B cell (primary cell): ENCODE measurements at regions not wholly inside any gene's neighbourhood (a gene's known extent, or its start where the extent isn't known, plus 50 kb on each side); places are given as distances from the start of the nearest gene placed in this dataset.

ENCODE experiments used
- ATAC-seq: fragments of 200-7000 bp; cut with Tn5 transposase; one replicate; pipeline ENCODE4 v1.10.0; 2021; ENCODE audit warnings: low read depth, mild to moderate bottlenecking, moderate number of reproducible peaks, moderate library complexity
- CTCF ChIA-PET: fragments of 350-600 bp; sonication (Branson Sonifier 250); formaldehyde crosslinking; loops from one replicate; lab custom pipeline; 2021; ENCODE audit warnings: antibody characterized with exemption, inconsistent platforms; lab: Charles Lee
- POLR2A ChIA-PET: fragments of 350-600 bp; sonication (Branson Sonifier 250); formaldehyde crosslinking; loops from one replicate; lab custom pipeline; 2021; ENCODE audit warnings: antibody characterized with exemption; lab: Charles Lee
- DNase-seq: peaks from one replicate; pipeline ENCODE4 v3.0.0; 2013
- H2AFZ ChIP-seq: 2 replicates; pipeline ENCODE4 v1.6.1; 2012; ENCODE audit warnings: mild to moderate bottlenecking, low read depth, low read length; ENCODE audit not compliant: insufficient read depth, poor library complexity, severe bottlenecking
- H3K27ac ChIP-seq, 2 donors: 1 replicate in 1 of 2; 2 replicates in 1 of 2; pipeline ENCODE4 v1.5.1; 2012 to 2013; ENCODE audit warnings: low read length in 2 of 2, mild to moderate bottlenecking in 2 of 2, moderate library complexity in 1 of 2
- H3K27me3 ChIP-seq, 4 experiments: fragments of 200-600 bp in 1 of 4; sonication (generic) in 1 of 4; replicated peaks in 1 of 4; 1 replicate in 2 of 4; 2 replicates in 2 of 4; pipeline versions ENCODE4 v1.6.1 to v1.7.0; 2013 to 2016; ENCODE audit warnings: low read length in 3 of 4, mild to moderate bottlenecking in 2 of 4, mixed read lengths in 1 of 4, moderate library complexity in 1 of 4; ENCODE audit not compliant: insufficient read depth in 4 of 4, control insufficient read depth in 3 of 4; ENCODE audit errors: control extremely low read depth in 1 of 4
- H3K36me3 ChIP-seq, 2 experiments: replicated peaks in 1 of 2; 1 replicate in 1 of 2; 2 replicates in 1 of 2; pipeline versions ENCODE4 v1.6.1 to v1.7.1; 2013; ENCODE audit warnings: low read length in 1 of 2; ENCODE audit not compliant: insufficient read depth in 2 of 2, control insufficient read depth in 1 of 2; ENCODE audit errors: control extremely low read depth in 1 of 2, extremely low read depth in 1 of 2
- H3K4me1 ChIP-seq, 2 donors: fragments of 200-600 bp in 1 of 2; sonication (generic) in 1 of 2; 1 replicate in 1 of 2; 2 replicates in 1 of 2; pipeline versions ENCODE4 v1.5.1 to v1.6.1; 2013 to 2017; ENCODE audit warnings: low read length in 2 of 2; ENCODE audit not compliant: control insufficient read depth in 2 of 2, insufficient read depth in 2 of 2
- H3K4me2 ChIP-seq: replicated peaks from 2 replicates; pipeline ENCODE3; 2012; ENCODE audit warnings: mild to moderate bottlenecking, low read depth, low read length; ENCODE audit not compliant: poor library complexity, severe bottlenecking
- H3K4me3 ChIP-seq, 5 experiments: fragments of 200-600 bp in 1 of 5; sonication (generic) in 1 of 5; 1 replicate in 3 of 5; 2 replicates in 2 of 5; pipeline versions ENCODE4 v1.5.1 to v1.7.0; 2011 to 2016; ENCODE audit warnings: low read length in 4 of 5, mild to moderate bottlenecking in 4 of 5, low read depth in 2 of 5, control low read depth in 1 of 5, moderate library complexity in 1 of 5; ENCODE audit not compliant: insufficient read depth in 1 of 5; ENCODE audit errors: control extremely low read depth in 1 of 5, extremely low read depth in 1 of 5
- H3K79me2 ChIP-seq: fragments of 200-600 bp; sonication (generic); one replicate; pipeline ENCODE4 v1.6.0; 2016; ENCODE audit warnings: low read length; ENCODE audit not compliant: control insufficient read depth, insufficient read depth
- H3K9ac ChIP-seq: fragments of 200-600 bp; sonication (generic); 2 replicates; pipeline ENCODE4 v1.6.1; 2017; ENCODE audit warnings: mild to moderate bottlenecking, low read length, moderate library complexity
- H3K9me3 ChIP-seq, 3 donors: one replicate each; pipeline versions ENCODE4 v1.6.1 to v1.7.1; 2013; ENCODE audit warnings: low read length in 2 of 3; ENCODE audit not compliant: control insufficient read depth in 2 of 3, insufficient read depth in 1 of 3; ENCODE audit errors: control extremely low read depth in 1 of 3
- H4K20me1 ChIP-seq: 2 replicates; pipeline ENCODE4 v1.6.0; 2012; ENCODE audit warnings: mild to moderate bottlenecking, low read length; ENCODE audit not compliant: insufficient read depth, control insufficient read depth, poor library complexity, severe bottlenecking
- H3K27ac Mint-ChIP-seq: one replicate; pipeline ENCODE4 v1.8.0; 2021; ENCODE audit warnings: mixed read lengths
- H3K27me3 Mint-ChIP-seq: one replicate; pipeline ENCODE4 v1.8.0; 2021; ENCODE audit warnings: mixed read lengths
- H3K4me1 Mint-ChIP-seq: one replicate; pipeline ENCODE4 v1.8.0; 2021; ENCODE audit warnings: mixed read lengths
- H3K4me3 Mint-ChIP-seq: one replicate; pipeline ENCODE4 v1.8.0; 2021; ENCODE audit warnings: mixed read lengths
- H3K9me3 Mint-ChIP-seq: one replicate; pipeline ENCODE4 v1.8.0; 2022; ENCODE audit warnings: mixed read lengths; ENCODE audit not compliant: insufficient read depth
- EZH2 ChIP-seq: IDR thresholded peaks from 2 replicates; pipeline ENCODE4 v1.6.1; 2012; ENCODE audit warnings: borderline replicate concordance, low read depth, mild to moderate bottlenecking, moderate library complexity, low read length; ENCODE audit not compliant: insufficient read depth, poor library complexity, severe bottlenecking
- WGBS: methylation state at CpG from one replicate; pipeline ENCODE4 v1.1.5; 2013; ENCODE audit warnings: missing lambda C conversion rate; ENCODE audit not compliant: insufficient coverage; 5-methylcytosine and 5-hydroxymethylcytosine counted together
- intact Hi-C: fragments of 100-400 bp; cut with micrococcal nuclease; formaldehyde crosslinking; loops from one replicate; pipeline ENCODE4 v1.10.0; 2022
- TF ChIP-seq, protein P1 (sequence below): fragments of 200-600 bp; IDR thresholded peaks from one replicate; pipeline ENCODE4 v1.8.0; 2022; ENCODE audit warnings: antibody characterized with exemption, mild to moderate bottlenecking

DNA sequence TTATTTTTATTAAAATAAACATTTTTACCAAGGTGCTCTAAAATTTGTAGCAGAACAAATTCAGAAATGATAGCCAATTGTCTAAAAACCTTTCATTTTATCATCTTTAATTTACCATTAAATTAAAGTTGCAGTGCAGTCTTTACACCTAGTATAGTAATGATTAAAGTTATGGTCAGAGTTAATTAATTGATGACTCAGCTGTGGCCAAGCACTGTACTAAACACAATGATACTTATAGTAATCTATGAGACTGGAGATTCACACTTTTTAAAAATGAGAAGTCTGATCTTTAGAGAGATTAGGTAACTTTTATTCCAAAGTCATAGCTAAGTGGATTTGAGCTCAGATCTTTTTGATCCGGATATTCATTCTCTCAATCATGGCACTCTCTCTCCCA lies 621.1 kb upstream of the MEF2C start:
- Mint-ChIP-seq H3K27me3 (no peaks in the 10 kb centered on the region), H3K27ac (no peak overlapping the region), H3K4me1 (no peaks in the 10 kb centered on the region), H3K9me3 (peaks cover 4% of the 10 kb centered on the region), H3K4me3 (no peak overlapping the region)
- no peaks in the 10 kb centered on the region for H3K27me3 ChIP-seq
- ATAC-seq (no peak), DNase-seq (no peak)
- H3K9ac ChIP-seq, result no peak overlapping the region
- POLR2A ChIA-PET, result no interaction called here
- TF ChIP-seq, protein P1, sequence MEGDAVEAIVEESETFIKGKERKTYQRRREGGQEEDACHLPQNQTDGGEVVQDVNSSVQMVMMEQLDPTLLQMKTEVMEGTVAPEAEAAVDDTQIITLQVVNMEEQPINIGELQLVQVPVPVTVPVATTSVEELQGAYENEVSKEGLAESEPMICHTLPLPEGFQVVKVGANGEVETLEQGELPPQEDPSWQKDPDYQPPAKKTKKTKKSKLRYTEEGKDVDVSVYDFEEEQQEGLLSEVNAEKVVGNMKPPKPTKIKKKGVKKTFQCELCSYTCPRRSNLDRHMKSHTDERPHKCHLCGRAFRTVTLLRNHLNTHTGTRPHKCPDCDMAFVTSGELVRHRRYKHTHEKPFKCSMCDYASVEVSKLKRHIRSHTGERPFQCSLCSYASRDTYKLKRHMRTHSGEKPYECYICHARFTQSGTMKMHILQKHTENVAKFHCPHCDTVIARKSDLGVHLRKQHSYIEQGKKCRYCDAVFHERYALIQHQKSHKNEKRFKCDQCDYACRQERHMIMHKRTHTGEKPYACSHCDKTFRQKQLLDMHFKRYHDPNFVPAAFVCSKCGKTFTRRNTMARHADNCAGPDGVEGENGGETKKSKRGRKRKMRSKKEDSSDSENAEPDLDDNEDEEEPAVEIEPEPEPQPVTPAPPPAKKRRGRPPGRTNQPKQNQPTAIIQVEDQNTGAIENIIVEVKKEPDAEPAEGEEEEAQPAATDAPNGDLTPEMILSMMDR, result no peak
- no peak for TF ChIP-seq EZH2
- intact Hi-C loops, result no loop called here
- H3K9me3 ChIP-seq, result no peaks in the 10 kb centered on the region
- H3K27ac ChIP-seq, result no peak overlapping the region
- no peaks in the 10 kb centered on the region for H4K20me1 ChIP-seq
- no CpG with 5 or more reads among the region's 1 CpG for WGBS
- H3K4me1 ChIP-seq, result no peaks in the 10 kb centered on the region
- no peak overlapping the region for H3K4me3 ChIP-seq
- no peak overlapping the region for H3K4me2 ChIP-seq
- no peaks in the 10 kb centered on the region for H3K79me2 ChIP-seq
- CTCF ChIA-PET, result no interaction called here
- no peaks in the 10 kb centered on the region for H3K36me3 ChIP-seq
- H2AFZ ChIP-seq, result no peak overlapping the region

DNA sequence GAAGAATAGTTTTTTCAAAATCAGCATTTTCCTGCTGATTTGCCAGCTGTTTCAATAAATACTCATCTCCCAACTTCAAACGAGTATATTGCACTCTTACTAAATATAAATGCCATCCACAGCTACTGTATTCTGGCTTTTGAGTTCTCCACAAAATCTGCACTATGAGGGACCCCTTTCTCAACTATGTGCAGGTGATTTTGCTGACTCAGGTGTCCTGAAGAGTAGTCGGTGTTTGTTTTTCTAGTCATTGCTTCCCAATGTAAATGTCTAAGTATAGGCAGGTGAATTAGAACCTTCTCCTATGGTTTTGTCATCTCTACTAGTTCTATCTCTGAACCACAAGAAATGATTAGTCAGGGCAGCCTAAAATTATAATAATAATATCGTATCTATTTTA lies 616.8 kb upstream of the MEF2C start:
- Mint-ChIP-seq H3K27me3 (no peaks in the 10 kb centered on the region), H3K4me3 (no peak overlapping the region), H3K9me3 (no peaks in the 10 kb centered on the region), H3K4me1 (no peaks in the 10 kb centered on the region), H3K27ac (no peak overlapping the region)
- H3K4me1 ChIP-seq, result no peaks in the 10 kb centered on the region
- ATAC-seq, result no peak
- no peak overlapping the region for H3K4me3 ChIP-seq
- no peak overlapping the region for H3K4me2 ChIP-seq
- no peak overlapping the region for H3K9ac ChIP-seq
- TF ChIP-seq, protein P1, result no peak
- TF ChIP-seq EZH2, result no peak
- intact Hi-C loops, result no loop called here
- ChIA-PET CTCF (no interaction called here), POLR2A (no interaction called here)
- H3K27ac ChIP-seq, result no peak overlapping the region
- 60% methylated on average over 1 of the region's 3 CpGs for WGBS
- no peak for DNase-seq
- no peaks in the 10 kb centered on the region for H3K36me3 ChIP-seq
- no peaks in the 10 kb centered on the region for H3K27me3 ChIP-seq
- H3K79me2 ChIP-seq, result no peaks in the 10 kb centered on the region
- H3K9me3 ChIP-seq, result no peaks in the 10 kb centered on the region
- H4K20me1 ChIP-seq, result no peaks in the 10 kb centered on the region
- no peak overlapping the region for H2AFZ ChIP-seq
